Activated naive CD8-positive, alpha-beta T cell treated with anti-CD3 and anti-CD28 coated beads for 36 hours (primary cell): ENCODE measurements at regions not wholly inside any gene's neighbourhood (a gene's known extent, or its start where the extent isn't known, plus 50 kb on each side); places are given as distances from the start of the nearest gene placed in this dataset.

ENCODE experiments used
- DNase-seq: peaks from one replicate; pipeline ENCODE4 v3.0.0; 2021
- H3K27ac Mint-ChIP-seq: one replicate; pipeline ENCODE4 v1.8.0; 2022; ENCODE audit warnings: mild to moderate bottlenecking, moderate library complexity, mixed read lengths
- H3K27me3 Mint-ChIP-seq: one replicate; pipeline ENCODE4 v1.8.0; 2022; ENCODE audit warnings: mild to moderate bottlenecking, mixed read lengths
- H3K36me3 Mint-ChIP-seq: one replicate; pipeline ENCODE4 v1.8.0; 2021; ENCODE audit warnings: mild to moderate bottlenecking, mixed read lengths
- H3K4me1 Mint-ChIP-seq: one replicate; pipeline ENCODE4 v1.8.0; 2021; ENCODE audit warnings: mixed read lengths
- H3K4me3 Mint-ChIP-seq: one replicate; pipeline ENCODE4 v1.8.0; 2022; ENCODE audit warnings: mild to moderate bottlenecking, moderate library complexity, mixed read lengths
- H3K9me3 Mint-ChIP-seq: one replicate; pipeline ENCODE4 v1.8.0; 2022; ENCODE audit warnings: mixed read lengths

GRCh38 chr17:77564278-77564920, 394.1 kb upstream of the TNRC6C start:
- no peak for DNase-seq
- Mint-ChIP-seq H3K27me3 (no peaks in the 10 kb centered on the region), H3K4me1 (no peaks in the 10 kb centered on the region), H3K27ac (no peak overlapping the region), H3K9me3 (no peaks in the 10 kb centered on the region), H3K4me3 (no peak overlapping the region), H3K36me3 (no peaks in the 10 kb centered on the region)

- DNase-seq, result no peak
- Mint-ChIP-seq H3K27me3 (no peaks in the 10 kb centered on the region), H3K4me1 (no peaks in the 10 kb centered on the region), H3K4me3 (no peak overlapping the region), H3K27ac (no peak overlapping the region), H3K9me3 (no peaks in the 10 kb centered on the region), H3K36me3 (no peaks in the 10 kb centered on the region)
Observed at GRCh38 chr17:77565166-77565565, 393.3 kb upstream of the TNRC6C start.

- no peaks in the 10 kb centered on the region for H3K9me3 Mint-ChIP-seq
- H3K4me1 Mint-ChIP-seq, result no peaks in the 10 kb centered on the region
- no peaks in the 10 kb centered on the region for H3K36me3 Mint-ChIP-seq
- no peak overlapping the region for H3K27ac Mint-ChIP-seq
- no peak for DNase-seq
- no peak overlapping the region for H3K4me3 Mint-ChIP-seq
- H3K27me3 Mint-ChIP-seq, result peaks cover 4% of the 10 kb centered on the region
Observed at GRCh38 chr17:77566151-77566550, 392.4 kb upstream of the TNRC6C start.

GRCh38 chr17:77566566-77567138, 391.9 kb upstream of the TNRC6C start:
- peaks cover 3% of the 10 kb centered on the region for H3K4me1 Mint-ChIP-seq
- no peak for DNase-seq
- no peaks in the 10 kb centered on the region for H3K36me3 Mint-ChIP-seq
- H3K4me3 Mint-ChIP-seq, result no peak overlapping the region
- H3K27ac Mint-ChIP-seq, result no peak overlapping the region
- no peaks in the 10 kb centered on the region for H3K9me3 Mint-ChIP-seq
- peaks cover 7% of the 10 kb centered on the region for H3K27me3 Mint-ChIP-seq

- H3K4me3 Mint-ChIP-seq, result no peak overlapping the region
- H3K4me1 Mint-ChIP-seq, result peaks cover 9% of the 10 kb centered on the region
- H3K36me3 Mint-ChIP-seq, result no peaks in the 10 kb centered on the region
- no peak overlapping the region for H3K27ac Mint-ChIP-seq
- no peak for DNase-seq
- peaks cover 12% of the 10 kb centered on the region for H3K27me3 Mint-ChIP-seq
- H3K9me3 Mint-ChIP-seq, result no peaks in the 10 kb centered on the region
Observed at GRCh38 chr17:77568540-77568939, 390.0 kb upstream of the TNRC6C start.

GRCh38 chr17:77569846-77570564, 388.5 kb upstream of the TNRC6C start:
- Mint-ChIP-seq H3K27me3 (peaks cover 16% of the 10 kb centered on the region), H3K4me1 (peaks cover 9% of the 10 kb centered on the region)

GRCh38 chr17:77570565-77570898, 388.0 kb upstream of the TNRC6C start:
- no peak overlapping the region for H3K27ac Mint-ChIP-seq
- no peaks in the 10 kb centered on the region for H3K9me3 Mint-ChIP-seq
- DNase-seq, result no peak
- no peaks in the 10 kb centered on the region for H3K36me3 Mint-ChIP-seq
- no peak overlapping the region for H3K4me3 Mint-ChIP-seq
- peaks cover 16% of the 10 kb centered on the region for H3K27me3 Mint-ChIP-seq
- peaks cover 9% of the 10 kb centered on the region for H3K4me1 Mint-ChIP-seq

More at GRCh38 chr17:77569846-77570564, 388.5 kb upstream of the TNRC6C start:
- Mint-ChIP-seq H3K27ac (no peak overlapping the region), H3K9me3 (no peaks in the 10 kb centered on the region), H3K4me3 (no peak overlapping the region), H3K36me3 (no peaks in the 10 kb centered on the region)
- no peak for DNase-seq

- Mint-ChIP-seq H3K4me1 (peaks cover 9% of the 10 kb centered on the region), H3K36me3 (no peaks in the 10 kb centered on the region), H3K9me3 (no peaks in the 10 kb centered on the region), H3K27ac (no peak overlapping the region), H3K4me3 (peak overlapping the region; percentile 27), H3K27me3 (peaks cover 16% of the 10 kb centered on the region)
- DNase-seq, result no peak
Observed at GRCh38 chr17:77571155-77571981, 387.1 kb upstream of the TNRC6C start.

- DNase-seq, result no peak
- H3K27ac Mint-ChIP-seq, result no peak overlapping the region
- H3K4me3 Mint-ChIP-seq, result no peak overlapping the region
- H3K27me3 Mint-ChIP-seq, result peaks cover 16% of the 10 kb centered on the region
- peaks cover 9% of the 10 kb centered on the region for H3K4me1 Mint-ChIP-seq
- no peaks in the 10 kb centered on the region for H3K36me3 Mint-ChIP-seq
- H3K9me3 Mint-ChIP-seq, result no peaks in the 10 kb centered on the region
Observed at GRCh38 chr17:77572065-77572601, 386.4 kb upstream of the TNRC6C start.

- H3K4me1 Mint-ChIP-seq, result peaks cover 9% of the 10 kb centered on the region
- no peak for DNase-seq
- no peak overlapping the region for H3K4me3 Mint-ChIP-seq
- peaks cover 16% of the 10 kb centered on the region for H3K27me3 Mint-ChIP-seq
- no peaks in the 10 kb centered on the region for H3K9me3 Mint-ChIP-seq
- H3K27ac Mint-ChIP-seq, result no peak overlapping the region
- H3K36me3 Mint-ChIP-seq, result no peaks in the 10 kb centered on the region
Observed at GRCh38 chr17:77572851-77573250, 385.7 kb upstream of the TNRC6C start.

- Mint-ChIP-seq H3K4me3 (no peak overlapping the region), H3K4me1 (peaks cover 6% of the 10 kb centered on the region), H3K9me3 (no peaks in the 10 kb centered on the region), H3K27ac (no peak overlapping the region), H3K36me3 (no peaks in the 10 kb centered on the region), H3K27me3 (peaks cover 3% of the 10 kb centered on the region)
- no peak for DNase-seq
Observed at GRCh38 chr17:77577491-77577890, 381.0 kb upstream of the TNRC6C start.

- no peak overlapping the region for H3K27ac Mint-ChIP-seq
- peaks cover 3% of the 10 kb centered on the region for H3K27me3 Mint-ChIP-seq
- no peak for DNase-seq
- H3K4me1 Mint-ChIP-seq, result peaks cover 6% of the 10 kb centered on the region
- no peak overlapping the region for H3K4me3 Mint-ChIP-seq
- H3K36me3 Mint-ChIP-seq, result no peaks in the 10 kb centered on the region
- H3K9me3 Mint-ChIP-seq, result no peaks in the 10 kb centered on the region
Observed at GRCh38 chr17:77579131-77579530, 379.4 kb upstream of the TNRC6C start.

- H3K4me3 Mint-ChIP-seq, result no peak overlapping the region
- H3K4me1 Mint-ChIP-seq, result peaks cover 6% of the 10 kb centered on the region
- H3K36me3 Mint-ChIP-seq, result no peaks in the 10 kb centered on the region
- no peak overlapping the region for H3K27ac Mint-ChIP-seq
- H3K9me3 Mint-ChIP-seq, result no peaks in the 10 kb centered on the region
- no peaks in the 10 kb centered on the region for H3K27me3 Mint-ChIP-seq
- no peak for DNase-seq
Observed at GRCh38 chr17:77579682-77580081, 378.8 kb upstream of the TNRC6C start.

GRCh38 chr17:77580531-77581270, 377.8 kb upstream of the TNRC6C start:
- no peak for DNase-seq
- Mint-ChIP-seq H3K27me3 (no peaks in the 10 kb centered on the region), H3K9me3 (no peaks in the 10 kb centered on the region), H3K27ac (no peak overlapping the region), H3K36me3 (no peaks in the 10 kb centered on the region), H3K4me1 (peaks cover 6% of the 10 kb centered on the region), H3K4me3 (no peak overlapping the region)
